HEK293T (cell line): ENCODE measurements at regions not wholly inside any gene's neighbourhood (a gene's known extent, or its start where the extent isn't known, plus 50 kb on each side); places are given as distances from the start of the nearest gene placed in this dataset.

Source experiments
- CTCF ChIA-PET: fragments of 350-600 bp; formaldehyde crosslinking; extraction: SDS; loops from one replicate; lab custom pipeline; 2021; ENCODE audit warnings: antibody characterized with exemption, inconsistent platforms; lab: Yijun Ruan, JAX
- POLR2A ChIA-PET: fragments of 350-600 bp; formaldehyde crosslinking; extraction: SDS; loops from one replicate; lab custom pipeline; 2020; ENCODE audit warnings: antibody characterized with exemption, inconsistent platforms; lab: Yijun Ruan, JAX
- DNase-seq: peaks from one replicate; pipeline ENCODE4 v3.0.0; 2012; ENCODE audit warnings: mixed read lengths; ENCODE audit errors: extremely low spot score
- ARNT ChIP-seq: fragments of 450-650 bp; IDR thresholded peaks from 2 replicates; pipeline ENCODE4 v1.6.1; 2017; ENCODE audit warnings: mild to moderate bottlenecking
- BHLHE40 ChIP-seq: fragments of 450-650 bp; IDR thresholded peaks from 2 replicates; pipeline ENCODE4 v1.6.1; 2016; ENCODE audit warnings: mild to moderate bottlenecking, moderate library complexity, borderline replicate concordance
- CTBP1 ChIP-seq: fragments of 450-650 bp; IDR thresholded peaks from 2 replicates; pipeline ENCODE4 v1.6.1; 2016; ENCODE audit warnings: borderline replicate concordance
- ELF4 ChIP-seq: fragments of 450-650 bp; IDR thresholded peaks from 2 replicates; pipeline ENCODE4 v1.6.1; 2017; ENCODE audit warnings: antibody characterized with exemption
- FOXA1 ChIP-seq: fragments of 450-650 bp; IDR thresholded peaks from 2 replicates; pipeline ENCODE4 v1.6.1; 2016; ENCODE audit warnings: mild to moderate bottlenecking
- FOXK2 ChIP-seq: fragments of 450-650 bp; IDR thresholded peaks from 2 replicates; pipeline ENCODE4 v1.6.1; 2016; ENCODE audit warnings: mild to moderate bottlenecking
- FOXM1 ChIP-seq: fragments of 450-650 bp; IDR thresholded peaks from 2 replicates; pipeline ENCODE4 v1.6.1; 2017; ENCODE audit warnings: mild to moderate bottlenecking, borderline replicate concordance
- HDGF ChIP-seq: fragments of 450-650 bp; IDR thresholded peaks from 2 replicates; pipeline ENCODE4 v1.6.1; 2017; ENCODE audit warnings: antibody characterized with exemption, borderline replicate concordance
- L3MBTL2 ChIP-seq: fragments of 450-650 bp; conservative IDR thresholded peaks from 2 replicates; pipeline ENCODE4 v1.6.1; 2016; ENCODE audit warnings: mild to moderate bottlenecking
- LEF1 ChIP-seq: fragments of 450-650 bp; IDR thresholded peaks from 2 replicates; pipeline ENCODE4 v1.6.1; 2017; ENCODE audit warnings: mild to moderate bottlenecking, borderline replicate concordance
- NFRKB ChIP-seq: fragments of 450-650 bp; IDR thresholded peaks from 2 replicates; pipeline ENCODE4 v1.6.1; 2016; ENCODE audit warnings: mild to moderate bottlenecking, moderate library complexity
- PKNOX1 ChIP-seq: fragments of 450-650 bp; IDR thresholded peaks from 2 replicates; pipeline ENCODE4 v1.6.1; 2016
- SP1 ChIP-seq: fragments of 450-650 bp; IDR thresholded peaks from 2 replicates; pipeline ENCODE4 v1.6.1; 2017
- SUZ12 ChIP-seq: fragments of 450-650 bp; IDR thresholded peaks from 2 replicates; pipeline ENCODE4 v1.6.1; 2016; ENCODE audit warnings: mild to moderate bottlenecking
- TARDBP ChIP-seq: fragments of 450-650 bp; IDR thresholded peaks from 2 replicates; pipeline ENCODE4 v1.6.1; 2016
- ZNF384 ChIP-seq: fragments of 450-650 bp; IDR thresholded peaks from 2 replicates; pipeline ENCODE4 v1.6.1; 2016

DNA sequence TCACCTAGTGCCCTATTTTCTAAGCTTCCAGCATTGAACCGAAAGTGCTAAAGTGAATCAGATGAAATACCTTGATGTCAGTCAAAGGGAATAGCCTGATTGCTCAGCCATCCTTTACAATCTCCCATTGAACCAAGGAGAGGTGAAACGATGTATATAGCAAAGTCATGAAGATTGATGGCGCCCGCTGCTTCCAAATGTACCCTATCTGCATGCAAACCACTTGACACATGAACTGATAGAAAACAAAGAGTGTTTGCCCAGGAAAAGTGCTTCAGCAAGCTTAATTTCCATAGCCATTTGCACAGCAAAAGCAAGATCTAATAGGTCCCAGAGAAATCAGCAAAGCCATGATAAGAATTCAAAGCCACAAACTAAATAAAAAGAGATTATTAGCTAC lies 624.9 kb upstream of the PCDH9 start:
- no peak for TF ChIP-seq LEF1
- peak; percentile 64 for TF ChIP-seq PKNOX1
- TF ChIP-seq NFRKB = no peak
- TF ChIP-seq BHLHE40 = no peak
- TF ChIP-seq ZNF384 = no peak
- ChIA-PET CTCF (no interaction called here), POLR2A (no interaction called here)
- DNase-seq = no peak

DNA sequence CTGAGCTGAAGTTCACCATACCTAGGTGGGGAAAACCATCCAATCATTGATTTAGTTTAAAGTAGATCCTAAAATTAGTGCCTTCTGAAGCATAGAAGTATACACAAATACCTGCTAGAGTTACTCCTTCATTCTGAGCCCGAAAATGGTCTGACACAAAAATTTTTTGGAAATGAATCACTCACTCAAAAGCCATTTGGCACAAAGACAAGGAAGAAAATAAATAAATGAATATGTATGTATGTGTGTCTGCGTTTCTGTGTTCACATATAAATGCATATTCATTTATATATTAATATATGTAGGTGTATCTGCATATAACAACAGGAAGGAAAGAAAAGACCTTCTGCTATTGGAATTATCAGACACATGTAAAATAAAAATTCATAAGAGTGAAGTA lies 614.4 kb upstream of the PCDH9 start:
- no peak for DNase-seq
- ChIA-PET CTCF (interaction anchor here (0.7 kb wide), 1 partner anchor 249 kb away, joined by 3 read pairs; no protein-coding TSS in a partner anchor), POLR2A (no interaction called here)
- no peak for TF ChIP-seq NFRKB
- no peak for TF ChIP-seq HDGF
- TF ChIP-seq TARDBP = no peak
- TF ChIP-seq ARNT = no peak
- TF ChIP-seq ELF4 = no peak
- TF ChIP-seq FOXM1 = no peak
- TF ChIP-seq LEF1 = no peak
- TF ChIP-seq FOXK2 = no peak
- no peak for TF ChIP-seq BHLHE40
- no peak for TF ChIP-seq PKNOX1
- TF ChIP-seq SP1 = no peak
- no peak for TF ChIP-seq SUZ12
- no peak for TF ChIP-seq CTBP1
- no peak for TF ChIP-seq FOXA1
- no peak for TF ChIP-seq L3MBTL2
- TF ChIP-seq ZNF384 = no peak

DNA sequence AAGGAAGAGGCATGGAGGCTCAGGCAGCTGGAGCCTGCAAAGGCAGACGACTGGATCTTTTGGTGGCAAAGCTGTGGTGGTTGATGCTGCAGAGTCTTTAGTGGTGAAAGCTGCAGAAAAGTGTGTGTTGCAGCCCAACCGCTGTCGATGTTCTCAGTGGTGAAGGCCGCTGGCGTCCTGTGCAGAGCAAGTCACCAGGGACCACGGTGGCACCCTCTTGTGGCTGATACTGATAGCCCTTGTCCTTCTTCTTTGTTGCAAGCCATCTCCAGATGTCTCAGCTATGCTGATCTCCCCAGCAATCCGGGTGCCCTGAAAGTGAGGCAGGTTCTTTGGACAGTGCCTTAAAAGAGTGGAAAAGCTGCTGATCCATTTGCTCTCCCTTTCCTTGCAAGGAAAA lies 610.9 kb upstream of the PCDH9 start:
- no peak for TF ChIP-seq SUZ12
- TF ChIP-seq FOXM1 = 0 out of 2 replicates have a peak, but pooled peaks have one; percentile 50
- ChIA-PET POLR2A (no interaction called here), CTCF (no interaction called here)
- peak; percentile 51 for DNase-seq

GRCh38 chr13:67833564-67833963 lies 603.4 kb upstream of the PCDH9 start:
- DNase-seq = no peak
- POLR2A ChIA-PET = no interaction called here
- no peak for TF ChIP-seq FOXA1
- TF ChIP-seq TARDBP = no peak
- TF ChIP-seq L3MBTL2 = no peak
- CTCF ChIA-PET = interaction anchor here (0.6 to 1.4 kb wide), 4 partner anchors 97 to 327 kb away, joined by 3 to 4 read pairs (median 3); no protein-coding TSS in a partner anchor

DNA sequence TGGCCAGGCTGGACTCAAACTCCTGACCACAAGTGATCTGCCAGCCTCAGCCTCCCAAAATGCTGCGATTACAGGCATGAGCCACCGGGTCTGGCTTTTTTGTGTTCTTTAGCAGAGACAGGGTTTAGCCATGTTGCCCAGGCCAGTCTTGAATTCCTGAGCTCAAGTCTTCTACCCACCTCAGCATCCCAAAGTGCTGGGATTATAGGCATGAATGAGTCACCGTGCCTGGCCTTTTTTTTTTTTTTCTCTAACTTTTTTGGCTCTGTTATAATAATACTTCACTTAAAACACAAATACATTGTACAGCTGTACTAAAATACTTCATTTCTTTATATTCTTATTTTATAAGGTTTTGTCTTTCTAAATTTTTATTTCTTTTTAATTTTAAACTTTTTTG lies 599.5 kb upstream of the PCDH9 start:
- no peak for DNase-seq
- peak; percentile 66 for TF ChIP-seq ZNF384
- no peak for TF ChIP-seq L3MBTL2
- CTCF ChIA-PET = interaction anchor here (0.7 kb wide), 1 partner anchor 69 kb away, joined by 4 read pairs; no protein-coding TSS in a partner anchor
- POLR2A ChIA-PET = no interaction called here

GRCh38 chr13:67827992-67828391 lies 597.9 kb upstream of the PCDH9 start:
- ChIA-PET POLR2A (no interaction called here), CTCF (no interaction called here)
- TF ChIP-seq ZNF384 (no peak), ELF4 (no peak), CTBP1 (no peak), ARNT (no peak), BHLHE40 (no peak), FOXA1 (no peak), FOXM1 (no peak), NFRKB (no peak), HDGF (no peak), L3MBTL2 (no peak)
- DNase-seq = no peak

DNA sequence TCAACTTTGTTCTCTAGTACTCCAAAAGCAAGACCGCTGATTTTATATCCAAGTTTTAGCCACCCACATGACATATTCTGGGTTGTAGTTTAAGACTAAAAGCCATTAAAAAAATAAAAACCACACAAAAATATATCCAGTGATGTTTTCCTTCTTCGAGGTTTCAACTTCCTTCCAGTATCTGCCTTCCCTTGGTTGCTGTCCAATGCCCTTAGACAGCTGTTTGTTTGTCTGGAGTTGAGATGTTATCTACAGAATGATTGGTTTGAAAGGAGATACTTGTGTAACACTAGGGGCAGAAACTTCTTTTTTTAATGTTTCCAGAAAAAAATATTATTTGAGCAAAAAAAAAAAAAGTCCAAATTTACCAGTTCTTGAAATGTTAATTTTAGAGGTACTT lies 591.5 kb upstream of the PCDH9 start:
- TF ChIP-seq TARDBP (no peak), NFRKB (no peak), HDGF (no peak), SP1 (no peak), FOXA1 (no peak), SUZ12 (no peak), CTBP1 (no peak), ELF4 (no peak), ARNT (no peak), FOXM1 (no peak), LEF1 (no peak), ZNF384 (no peak), FOXK2 (no peak), L3MBTL2 (no peak), PKNOX1 (no peak), BHLHE40 (no peak)
- ChIA-PET POLR2A (no interaction called here), CTCF (no interaction called here)
- no peak for DNase-seq
